ENCODE measurements at regions not wholly inside any gene's neighbourhood (a gene's known extent, or its start where the extent isn't known, plus 50 kb on each side); places are given as distances from the start of the nearest gene placed in this dataset.

DNA sequence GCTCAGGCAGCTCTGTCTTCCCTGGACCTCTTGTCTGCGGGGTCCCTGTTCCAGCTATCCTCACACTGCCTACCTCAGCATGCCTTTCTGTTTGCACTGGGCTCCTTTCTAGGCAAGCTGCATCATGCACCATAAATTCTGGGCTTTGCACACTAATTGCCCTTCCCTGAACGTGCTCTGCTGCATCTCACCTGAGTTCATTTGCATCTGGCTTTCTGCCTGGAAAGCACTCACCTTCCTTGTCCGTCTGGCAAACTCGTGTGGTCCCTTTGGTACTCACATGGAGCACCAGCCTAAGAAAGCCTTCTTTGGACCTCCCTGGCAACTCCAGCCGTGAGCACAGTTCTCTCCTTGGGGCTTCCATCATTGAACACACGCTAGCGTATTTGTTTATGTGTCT, 365.6 kb downstream of the SV2B start:
- H2AFZ ChIP-seq (ENCODE audit: low read depth, low read length) = no peak overlapping the region
- no peaks in the 10 kb centered on the region for H3K36me3 ChIP-seq (ENCODE audit: insufficient read depth, low read length)
- no peaks in the 10 kb centered on the region for H3K9me3 ChIP-seq (ENCODE audit: low read length)
- H3K27me3 ChIP-seq (ENCODE audit: insufficient read depth, low read length) = no peaks in the 10 kb centered on the region
- no peak overlapping the region for H3K4me3 ChIP-seq (ENCODE audit: low read length)
- H3K4me1 ChIP-seq (ENCODE audit: insufficient read depth, low read length) = no peaks in the 10 kb centered on the region

DNA sequence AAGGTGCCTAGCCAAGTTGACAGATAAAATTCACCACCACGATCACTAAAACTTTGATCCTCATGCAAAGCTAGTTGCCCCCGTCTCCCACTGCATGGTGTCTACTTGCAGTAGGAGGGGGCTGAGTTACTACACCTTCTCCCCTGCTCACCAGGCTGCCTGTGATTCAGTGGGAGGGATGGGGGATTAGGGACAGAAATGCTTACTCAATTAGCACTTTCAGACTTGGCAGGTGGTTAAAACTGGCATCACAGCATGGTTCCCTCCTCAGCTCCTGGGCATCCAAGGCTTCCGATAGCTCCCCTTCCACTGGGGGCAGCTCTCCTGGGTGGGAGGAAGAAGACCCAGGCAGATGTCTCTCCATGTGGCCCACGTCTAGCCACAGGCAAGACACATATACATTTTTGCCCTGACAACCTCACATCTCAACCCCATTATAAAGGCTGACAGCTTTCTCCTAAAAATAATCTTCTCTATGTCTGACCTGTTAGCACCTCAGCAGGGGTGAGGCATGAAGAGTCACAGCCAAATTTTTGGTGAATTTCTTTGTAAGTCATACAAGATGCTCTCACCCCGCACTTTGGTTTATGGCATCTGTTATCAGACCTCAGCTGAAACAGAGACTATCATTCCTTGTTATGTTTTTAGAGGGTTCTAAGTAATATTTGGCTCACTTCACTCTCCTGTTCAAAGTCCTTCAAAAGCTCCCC, 369.0 kb downstream of the SV2B start:
- no peaks in the 10 kb centered on the region for H3K9me3 ChIP-seq (ENCODE audit: low read length)
- H3K27me3 ChIP-seq (ENCODE audit: insufficient read depth, low read length) = no peaks in the 10 kb centered on the region
- H3K36me3 ChIP-seq (ENCODE audit: insufficient read depth, low read length) = no peaks in the 10 kb centered on the region
- H3K4me1 ChIP-seq (ENCODE audit: insufficient read depth, low read length) = no peaks in the 10 kb centered on the region
- H3K4me3 ChIP-seq (ENCODE audit: low read length) = no peak overlapping the region
- H2AFZ ChIP-seq (ENCODE audit: low read depth, low read length) = no peak overlapping the region

DNA sequence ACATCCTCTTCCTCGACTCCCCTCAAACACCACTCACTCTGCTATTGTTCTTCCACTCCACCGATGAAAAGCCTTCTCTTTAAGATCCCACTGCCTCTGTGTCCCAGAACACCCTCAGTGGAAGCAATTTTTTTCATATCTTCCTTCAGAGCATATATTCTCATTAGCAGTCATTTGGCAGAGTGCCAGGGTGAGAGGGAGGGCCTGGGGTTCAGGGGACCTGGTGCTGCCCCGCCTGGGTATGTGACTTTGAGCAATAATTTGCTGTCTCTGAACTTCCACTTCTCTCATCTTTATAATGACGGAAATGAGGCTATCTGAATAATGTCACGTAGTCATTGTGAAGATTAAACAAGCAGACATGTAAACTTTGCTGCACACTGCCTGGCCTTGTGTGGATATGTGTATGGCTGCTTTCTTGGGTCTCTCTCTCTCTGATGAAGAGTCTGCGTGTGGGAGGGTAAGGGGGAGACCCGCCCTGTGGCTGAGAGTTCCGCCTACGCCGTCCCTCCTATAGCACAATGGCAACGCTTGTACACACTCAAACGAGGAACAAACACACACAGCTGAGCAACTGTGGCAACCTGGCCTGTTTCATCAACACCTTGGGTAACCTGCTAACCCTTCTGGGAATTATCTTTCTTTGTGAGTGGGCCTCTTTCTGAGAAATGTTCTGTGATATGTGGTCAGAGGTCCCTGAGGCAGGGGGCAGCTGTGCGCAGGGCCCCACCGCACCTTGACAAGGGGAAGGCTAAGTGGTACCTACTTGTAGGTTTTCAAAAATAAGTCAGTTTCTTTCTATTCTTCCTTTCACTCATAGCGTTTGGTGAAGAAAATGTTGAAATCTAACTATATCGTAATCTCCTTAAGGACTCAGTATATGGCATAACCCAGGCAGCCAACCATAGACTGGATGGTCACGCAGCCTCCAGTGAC, 369.8 kb downstream of the SV2B start:
- no peaks in the 10 kb centered on the region for H3K9me3 ChIP-seq (ENCODE audit: low read length)
- H3K4me3 ChIP-seq (ENCODE audit: low read length) = no peak overlapping the region
- H3K27me3 ChIP-seq (ENCODE audit: insufficient read depth, low read length) = no peaks in the 10 kb centered on the region
- H2AFZ ChIP-seq (ENCODE audit: low read depth, low read length) = no peak overlapping the region
- H3K4me1 ChIP-seq (ENCODE audit: insufficient read depth, low read length) = no peaks in the 10 kb centered on the region
- H3K36me3 ChIP-seq (ENCODE audit: insufficient read depth, low read length) = no peaks in the 10 kb centered on the region

DNA sequence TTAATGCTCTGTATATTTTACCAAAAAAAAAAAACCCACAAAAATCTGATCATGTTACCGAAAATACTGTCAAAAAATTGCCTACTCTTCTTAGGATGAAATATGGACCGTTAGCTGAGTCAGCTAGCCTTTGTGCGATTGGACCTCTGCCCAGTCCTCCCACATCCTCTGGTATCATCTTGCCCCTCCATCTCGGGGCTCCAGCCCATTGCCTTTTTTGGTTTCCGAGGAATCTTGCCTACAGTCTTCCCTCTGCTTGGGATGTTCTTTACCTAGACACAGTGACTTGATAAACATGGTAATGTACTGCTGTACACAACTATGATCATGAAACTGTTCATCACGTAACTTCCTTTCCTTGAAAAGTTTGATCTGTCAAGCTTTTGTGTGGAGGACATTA, 371.4 kb downstream of the SV2B start:
- no peaks in the 10 kb centered on the region for H3K4me1 ChIP-seq (ENCODE audit: insufficient read depth, low read length)
- H3K4me3 ChIP-seq (ENCODE audit: low read length) = no peak overlapping the region
- no peak overlapping the region for H2AFZ ChIP-seq (ENCODE audit: low read depth, low read length)
- no peaks in the 10 kb centered on the region for H3K9me3 ChIP-seq (ENCODE audit: low read length)
- no peaks in the 10 kb centered on the region for H3K27me3 ChIP-seq (ENCODE audit: insufficient read depth, low read length)
- no peaks in the 10 kb centered on the region for H3K36me3 ChIP-seq (ENCODE audit: insufficient read depth, low read length)

DNA sequence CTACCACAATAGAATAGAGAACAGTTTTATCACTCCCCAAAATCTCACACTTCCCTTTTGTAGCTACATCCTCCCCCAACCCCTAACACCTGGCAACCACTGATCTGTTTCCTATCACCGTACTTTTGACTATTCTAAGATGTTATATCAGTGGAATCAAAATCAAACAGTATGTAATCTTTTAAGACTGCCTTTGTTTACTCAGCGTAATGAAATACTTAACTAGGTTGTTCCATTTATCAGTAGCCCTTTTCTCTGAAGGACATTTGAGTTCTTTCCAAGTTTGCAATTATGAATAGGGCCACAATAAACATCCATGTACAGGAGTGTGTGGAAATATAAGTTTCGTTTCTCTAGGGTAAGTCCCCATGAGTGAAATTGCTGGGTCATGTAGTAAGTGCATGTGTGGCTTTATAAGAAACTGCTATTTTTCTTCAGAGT, 372.3 kb downstream of the SV2B start:
- no peaks in the 10 kb centered on the region for H3K4me1 ChIP-seq (ENCODE audit: insufficient read depth, low read length)
- no peaks in the 10 kb centered on the region for H3K27me3 ChIP-seq (ENCODE audit: insufficient read depth, low read length)
- H3K9me3 ChIP-seq (ENCODE audit: low read length) = no peaks in the 10 kb centered on the region
- no peak overlapping the region for H2AFZ ChIP-seq (ENCODE audit: low read depth, low read length)
- H3K4me3 ChIP-seq (ENCODE audit: low read length) = no peak overlapping the region
- no peaks in the 10 kb centered on the region for H3K36me3 ChIP-seq (ENCODE audit: insufficient read depth, low read length)

DNA sequence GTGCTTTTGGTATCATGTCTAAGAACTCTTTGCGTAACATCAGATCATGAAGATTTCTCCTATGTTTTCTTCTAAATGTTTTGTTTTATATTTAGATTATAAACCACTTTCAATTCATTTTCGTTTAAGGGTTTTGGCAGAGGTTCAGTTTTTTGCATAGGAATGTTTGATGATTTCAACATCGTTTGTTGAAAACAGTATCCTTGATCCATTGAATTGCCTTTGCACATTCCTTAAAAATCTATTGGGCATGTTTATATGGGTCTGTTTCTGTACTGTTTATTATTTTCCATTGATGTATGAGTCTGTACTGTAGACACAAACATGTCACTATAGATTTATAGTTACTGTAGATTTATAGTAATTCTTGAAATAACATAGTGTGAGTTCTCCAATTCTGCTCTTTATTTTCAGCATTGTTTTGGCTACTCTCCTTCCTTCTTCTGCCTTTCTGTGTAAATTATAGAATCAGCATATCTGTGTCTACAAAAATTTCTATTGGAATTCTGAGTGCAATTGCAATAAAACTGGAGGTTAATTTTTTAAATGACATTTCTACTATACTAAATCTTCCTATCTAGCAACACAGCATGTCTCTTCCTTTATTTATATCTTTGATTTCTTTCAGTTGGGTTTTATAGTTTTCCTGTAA, 374.0 kb downstream of the SV2B start:
- H3K4me3 ChIP-seq (ENCODE audit: low read length) = no peak overlapping the region
- H2AFZ ChIP-seq (ENCODE audit: low read depth, low read length) = no peak overlapping the region
- no peaks in the 10 kb centered on the region for H3K4me1 ChIP-seq (ENCODE audit: insufficient read depth, low read length)

DNA sequence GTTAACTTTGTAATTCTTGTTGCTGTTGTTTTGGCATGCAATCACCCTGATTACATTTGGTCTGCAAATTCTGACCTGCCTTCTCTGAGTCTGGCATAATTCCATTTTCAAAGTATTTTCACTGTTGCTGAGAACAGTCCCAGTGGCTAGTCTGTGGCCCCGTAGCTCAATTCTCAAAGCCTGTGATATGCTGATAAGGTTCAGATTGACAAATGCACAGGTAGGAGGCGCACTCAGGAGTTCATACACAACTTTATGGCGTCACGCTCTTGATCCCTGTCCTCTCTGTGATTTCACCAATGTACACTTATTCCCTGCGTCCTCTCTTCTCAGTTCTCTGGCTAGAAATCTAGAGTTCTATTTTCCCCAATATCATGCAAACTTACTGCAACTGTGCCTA, 376.6 kb upstream of the SLCO3A1 start:
- Histone ChIP-seq H3K36me3 (ENCODE audit: insufficient read depth, low read length) (no peaks in the 10 kb centered on the region), H3K4me1 (ENCODE audit: insufficient read depth, low read length) (no peaks in the 10 kb centered on the region), H3K4me3 (ENCODE audit: low read length) (no peak overlapping the region), H3K27me3 (ENCODE audit: insufficient read depth, low read length) (no peaks in the 10 kb centered on the region), H2AFZ (ENCODE audit: low read depth, low read length) (no peak overlapping the region), H3K9me3 (ENCODE audit: low read length) (no peaks in the 10 kb centered on the region)

More for the DNA sequence above, 374.0 kb downstream of the SV2B start:
- Histone ChIP-seq H3K27me3 (ENCODE audit: insufficient read depth, low read length) (no peaks in the 10 kb centered on the region), H3K36me3 (ENCODE audit: insufficient read depth, low read length) (no peaks in the 10 kb centered on the region), H3K9me3 (ENCODE audit: low read length) (no peaks in the 10 kb centered on the region)

DNA sequence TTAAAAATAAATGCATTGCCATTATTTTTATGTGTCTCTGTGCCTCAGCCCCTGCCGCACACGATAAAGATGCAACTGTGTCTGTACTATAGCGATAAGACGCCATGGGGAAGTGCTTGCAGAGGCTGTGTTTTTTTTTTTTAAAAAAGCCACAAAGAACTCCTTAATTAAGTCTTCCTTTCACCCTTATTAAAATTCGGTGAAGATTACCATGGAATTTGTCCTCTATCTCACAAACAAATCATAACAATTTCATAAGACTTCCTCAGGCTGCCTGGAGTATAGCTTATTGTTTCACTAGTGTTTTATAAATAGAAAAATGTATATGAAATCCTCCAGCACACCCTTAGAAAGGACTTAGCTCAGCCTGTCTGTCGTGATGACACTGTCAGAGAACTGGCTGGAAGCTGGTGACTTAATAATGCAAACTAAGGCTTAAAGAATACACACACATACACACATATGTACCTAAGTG, 374.8 kb upstream of the SLCO3A1 start:
- Histone ChIP-seq H3K9me3 (ENCODE audit: low read length) (no peaks in the 10 kb centered on the region), H3K36me3 (ENCODE audit: insufficient read depth, low read length) (no peaks in the 10 kb centered on the region), H3K4me3 (ENCODE audit: low read length) (no peak overlapping the region), H3K27me3 (ENCODE audit: insufficient read depth, low read length) (no peaks in the 10 kb centered on the region), H2AFZ (ENCODE audit: low read depth, low read length) (no peak overlapping the region), H3K4me1 (ENCODE audit: insufficient read depth, low read length) (no peaks in the 10 kb centered on the region)

DNA sequence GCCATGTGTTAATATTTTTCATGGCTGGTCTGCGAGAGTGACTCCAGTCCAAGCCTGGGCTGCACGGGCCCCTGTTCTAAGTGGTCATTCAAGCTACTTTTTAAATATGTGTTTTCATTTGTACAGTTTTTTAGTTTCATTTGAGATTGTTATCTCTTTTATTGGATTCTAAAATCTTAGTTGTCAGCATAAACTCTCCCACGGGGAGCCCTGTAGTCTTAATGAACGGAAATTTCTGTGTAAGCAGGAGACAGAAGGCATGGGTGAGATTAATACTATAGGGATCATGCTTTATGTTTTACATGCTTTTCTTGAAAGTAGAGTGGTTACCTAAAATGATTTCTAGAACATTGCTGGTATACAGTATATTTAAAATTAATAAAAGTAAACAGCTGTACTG, 373.1 kb upstream of the SLCO3A1 start:
- Histone ChIP-seq H3K4me3 (ENCODE audit: low read length) (no peak overlapping the region), H3K36me3 (ENCODE audit: insufficient read depth, low read length) (no peaks in the 10 kb centered on the region), H3K9me3 (ENCODE audit: low read length) (no peaks in the 10 kb centered on the region), H2AFZ (ENCODE audit: low read depth, low read length) (no peak overlapping the region), H3K4me1 (ENCODE audit: insufficient read depth, low read length) (no peaks in the 10 kb centered on the region), H3K27me3 (ENCODE audit: insufficient read depth, low read length) (no peaks in the 10 kb centered on the region)

DNA sequence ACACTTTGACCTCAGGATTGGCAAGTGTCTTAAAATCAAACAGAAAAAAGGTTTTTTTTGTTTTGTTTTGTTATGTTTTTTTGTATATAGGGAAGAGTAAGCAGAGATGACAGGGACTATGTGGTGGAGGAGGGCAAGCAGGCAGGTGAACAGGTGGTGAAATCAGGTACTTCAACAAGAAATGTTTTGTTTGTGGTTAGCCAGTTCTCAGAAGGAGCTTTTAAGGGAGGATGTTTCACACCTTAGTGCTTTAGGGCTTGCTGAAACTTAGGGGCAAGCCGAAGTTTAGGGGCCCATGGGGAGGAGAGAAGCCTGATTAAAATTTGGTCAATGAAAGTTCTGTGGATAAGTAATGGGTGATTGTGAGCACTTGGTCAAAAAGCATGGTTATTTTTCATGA, 370.7 kb upstream of the SLCO3A1 start:
- no peak overlapping the region for H3K4me3 ChIP-seq (ENCODE audit: low read length)
- H3K36me3 ChIP-seq (ENCODE audit: insufficient read depth, low read length) = no peaks in the 10 kb centered on the region
- H2AFZ ChIP-seq (ENCODE audit: low read depth, low read length) = no peak overlapping the region
- H3K27me3 ChIP-seq (ENCODE audit: insufficient read depth, low read length) = no peaks in the 10 kb centered on the region
- H3K9me3 ChIP-seq (ENCODE audit: low read length) = no peaks in the 10 kb centered on the region
- no peaks in the 10 kb centered on the region for H3K4me1 ChIP-seq (ENCODE audit: insufficient read depth, low read length)

DNA sequence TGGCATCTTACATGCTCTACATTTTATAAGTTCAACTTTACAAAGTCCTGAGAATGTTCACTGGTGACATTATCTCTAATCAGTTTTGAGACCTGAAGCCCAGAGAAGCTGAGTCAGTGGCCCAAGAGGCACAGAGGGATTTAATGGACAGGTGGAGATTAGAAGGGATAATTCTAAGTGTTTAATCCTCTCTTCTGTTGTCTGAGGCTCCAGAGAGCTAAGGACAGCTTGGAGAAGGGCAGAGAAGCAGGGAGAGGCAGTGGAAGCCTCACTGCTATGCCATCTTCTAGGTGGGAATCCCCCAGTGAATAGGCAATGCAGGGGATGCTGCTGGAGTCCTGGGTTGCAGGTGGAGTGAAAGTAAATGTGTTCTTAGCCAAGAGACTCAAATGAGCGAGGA, 369.4 kb upstream of the SLCO3A1 start:
- no peaks in the 10 kb centered on the region for H3K9me3 ChIP-seq (ENCODE audit: low read length)
- no peaks in the 10 kb centered on the region for H3K36me3 ChIP-seq (ENCODE audit: insufficient read depth, low read length)
- H3K4me3 ChIP-seq (ENCODE audit: low read length) = no peak overlapping the region
- no peak overlapping the region for H2AFZ ChIP-seq (ENCODE audit: low read depth, low read length)
- H3K4me1 ChIP-seq (ENCODE audit: insufficient read depth, low read length) = no peaks in the 10 kb centered on the region
- H3K27me3 ChIP-seq (ENCODE audit: insufficient read depth, low read length) = no peaks in the 10 kb centered on the region

DNA sequence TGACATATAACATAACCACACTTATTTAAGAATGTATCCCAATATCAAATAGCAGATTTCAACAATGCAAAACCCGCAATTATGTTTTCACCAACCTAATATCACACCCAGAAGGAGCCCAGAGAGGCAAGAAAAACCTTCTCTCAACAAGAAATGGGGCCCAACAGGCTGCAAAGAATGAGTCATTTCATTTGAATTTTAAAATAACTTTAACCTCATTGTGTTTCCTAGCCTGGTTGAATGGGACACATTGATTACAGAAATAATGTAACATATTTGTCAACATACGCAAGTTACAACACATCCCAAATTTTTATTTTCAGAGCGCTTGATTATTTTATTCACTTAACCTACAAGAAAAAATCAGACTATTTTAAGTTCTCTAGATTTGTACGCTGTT, 365.1 kb upstream of the SLCO3A1 start:
- Histone ChIP-seq H3K27me3 (ENCODE audit: insufficient read depth, low read length) (no peaks in the 10 kb centered on the region), H2AFZ (ENCODE audit: low read depth, low read length) (no peak overlapping the region), H3K4me3 (ENCODE audit: low read length) (no peak overlapping the region), H3K4me1 (ENCODE audit: insufficient read depth, low read length) (peaks cover 4% of the 10 kb centered on the region), H3K36me3 (ENCODE audit: insufficient read depth, low read length) (no peaks in the 10 kb centered on the region), H3K9me3 (ENCODE audit: low read length) (no peaks in the 10 kb centered on the region)

DNA sequence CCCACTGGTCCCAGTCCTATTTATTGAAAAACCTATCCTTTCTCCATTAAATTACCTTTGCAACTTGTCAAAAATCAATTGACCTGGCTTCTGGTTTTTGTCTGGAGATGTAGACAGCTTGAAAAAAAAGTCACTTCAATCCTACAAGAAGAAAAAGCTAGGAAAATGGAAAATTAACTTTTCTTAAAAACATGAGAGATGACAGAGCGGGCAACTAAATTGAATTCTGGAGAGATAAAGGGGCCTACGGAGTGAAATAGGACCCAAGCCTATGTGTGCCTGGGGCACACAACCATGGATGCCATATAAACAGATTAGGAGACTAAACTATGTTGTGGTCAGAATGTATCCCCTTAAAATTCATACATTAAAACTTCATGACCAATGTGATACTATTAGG, 363.3 kb upstream of the SLCO3A1 start:
- no peak overlapping the region for H3K4me3 ChIP-seq (ENCODE audit: low read length)
- peaks cover 4% of the 10 kb centered on the region for H3K4me1 ChIP-seq (ENCODE audit: insufficient read depth, low read length)
- no peaks in the 10 kb centered on the region for H3K9me3 ChIP-seq (ENCODE audit: low read length)
- H3K27me3 ChIP-seq (ENCODE audit: insufficient read depth, low read length) = no peaks in the 10 kb centered on the region
- H3K36me3 ChIP-seq (ENCODE audit: insufficient read depth, low read length) = no peaks in the 10 kb centered on the region
- no peak overlapping the region for H2AFZ ChIP-seq (ENCODE audit: low read depth, low read length)
